Left lobe of liver (tissue), 2 donors: ENCODE measurements at regions not wholly inside any gene's neighbourhood (a gene's known extent, or its start where the extent isn't known, plus 50 kb on each side); places are given as distances from the start of the nearest gene placed in this dataset.

Experiments
- ATAC-seq: fragments of 200-7000 bp; cut with Tn5 transposase; one replicate; pipeline ENCODE4 v1.9.1; 2020; ENCODE audit warnings: mild to moderate bottlenecking, moderate library complexity
- DNase-seq: peaks from one replicate; pipeline ENCODE4 v3.0.0-alpha.2; 2020; ENCODE audit warnings: low spot score
- donor health status: DM: no; HTN: no; CAD: no; lungs with moderate emphysema.
- donor health status: DM: no; HTN: yes; CAD: no.

GRCh38 chr1:106889583-106889982 is 166.9 kb upstream of the PRMT6 start:
- DNase-seq = no peak
- ATAC-seq = no peak

GRCh38 chr1:106897976-106898375 is 158.5 kb upstream of the PRMT6 start:
- ATAC-seq = no peak
- no peak for DNase-seq

GRCh38 chr1:106899644-106900043 is 156.8 kb upstream of the PRMT6 start:
- DNase-seq = no peak
- no peak for ATAC-seq

DNA sequence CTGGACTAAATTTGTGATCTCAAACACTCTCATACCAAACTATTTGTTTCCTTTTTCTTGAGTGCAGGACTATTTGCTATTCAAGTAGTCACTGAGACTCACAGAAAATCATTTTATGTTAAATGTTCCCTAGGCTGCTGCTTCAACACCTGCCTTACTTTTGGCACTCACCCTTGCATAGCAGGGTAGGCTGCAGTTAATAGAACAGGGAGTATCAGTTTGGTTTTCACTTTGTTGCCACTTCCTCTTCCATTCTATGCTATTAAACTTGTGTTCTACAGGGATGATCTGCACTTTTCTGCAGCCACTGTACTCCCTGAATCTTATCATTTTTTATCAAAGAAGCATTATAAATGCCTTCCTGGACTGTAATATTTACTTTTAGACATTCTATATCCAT is 148.7 kb upstream of the PRMT6 start:
- no peak for DNase-seq
- no peak for ATAC-seq

DNA sequence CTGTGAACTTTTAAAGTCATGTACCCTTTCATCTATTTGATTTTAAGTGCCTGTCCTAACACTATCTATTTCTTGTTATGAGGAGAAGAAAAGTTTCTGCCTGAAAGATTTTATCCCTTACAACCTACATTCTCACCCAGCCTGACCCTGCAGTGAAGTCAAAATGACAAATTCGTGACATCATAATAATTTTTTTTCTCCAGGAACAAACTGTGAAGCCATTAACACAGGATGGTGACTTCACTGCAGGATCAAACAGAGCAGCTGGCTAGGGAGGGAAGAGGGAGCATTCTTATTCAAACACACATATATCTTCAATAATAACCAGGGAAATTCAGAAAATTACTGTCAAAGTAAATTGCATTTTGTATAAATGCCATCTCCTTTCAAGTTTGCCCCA is 147.8 kb upstream of the PRMT6 start:
- no peak for ATAC-seq
- DNase-seq = no peak

GRCh38 chr1:106910798-106911197 is 145.7 kb upstream of the PRMT6 start:
- no peak for ATAC-seq
- DNase-seq = no peak

GRCh38 chr1:106912131-106912530 is 144.3 kb upstream of the PRMT6 start:
- DNase-seq (no peak), ATAC-seq (no peak)

DNA sequence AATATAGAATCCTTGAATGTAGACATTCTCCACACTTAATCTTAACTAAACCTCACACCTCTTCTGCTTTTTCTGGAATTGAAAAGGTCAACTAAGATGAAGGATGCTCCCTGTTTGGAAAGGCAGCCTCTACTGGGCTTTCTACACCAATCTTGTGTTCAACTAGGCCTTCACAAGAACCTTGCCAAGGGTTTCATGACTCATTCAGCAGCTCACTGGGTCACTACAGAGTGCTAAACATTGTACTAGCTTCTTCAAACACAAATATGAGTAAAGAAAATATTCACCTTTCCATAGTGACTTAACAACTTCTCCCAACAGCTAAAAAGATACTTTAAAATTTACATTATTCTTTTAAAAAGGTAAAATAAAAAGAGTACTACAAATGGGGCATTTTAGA is 135.3 kb upstream of the PRMT6 start:
- DNase-seq (no peak), ATAC-seq (no peak)

DNA sequence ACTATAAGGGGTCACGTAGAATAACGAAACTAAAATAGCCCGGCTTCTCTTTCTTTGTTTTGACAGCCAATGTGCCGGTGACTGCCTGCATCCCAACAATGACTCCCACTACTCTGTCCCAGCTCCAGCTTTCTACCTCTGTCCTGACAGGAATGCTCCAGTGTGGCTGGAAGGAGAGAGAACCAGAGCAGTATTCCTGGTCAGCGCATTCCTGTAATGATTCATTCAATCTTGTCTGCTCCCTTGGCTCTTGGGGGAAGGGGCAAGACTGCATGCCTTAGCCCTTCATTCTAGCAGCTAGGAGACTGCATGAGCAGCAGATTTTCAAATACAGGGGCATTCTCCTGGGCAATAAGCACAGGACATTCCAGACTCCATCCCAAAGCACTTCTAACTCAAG is 132.1 kb upstream of the PRMT6 start:
- no peak for ATAC-seq
- no peak for DNase-seq

DNA sequence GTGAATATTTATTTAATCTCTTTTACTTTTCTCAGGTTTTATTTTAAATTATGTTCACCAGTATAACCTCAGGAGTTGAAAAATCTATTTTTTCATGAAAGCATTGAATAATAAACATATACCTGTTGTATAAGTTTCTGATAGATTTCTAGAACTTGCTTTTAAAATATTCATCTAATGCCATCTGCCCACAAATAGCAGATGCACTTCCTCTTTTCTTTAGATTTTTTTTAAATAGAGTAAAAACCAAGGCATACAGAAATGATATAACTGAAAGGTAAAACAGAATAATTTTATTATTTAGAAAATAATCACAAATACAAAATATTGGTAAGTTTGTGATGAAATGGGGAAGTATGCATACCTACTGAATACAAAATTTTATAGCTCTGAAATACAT is 130.7 kb upstream of the PRMT6 start:
- no peak for ATAC-seq
- no peak for DNase-seq

GRCh38 chr1:106926803-106927582 is 129.5 kb upstream of the PRMT6 start:
- no peak for ATAC-seq

GRCh38 chr1:106937104-106937503 is 119.4 kb upstream of the PRMT6 start:
- DNase-seq (no peak), ATAC-seq (no peak)

More at GRCh38 chr1:106926803-106927582, 129.5 kb upstream of the PRMT6 start:
- no peak for DNase-seq

DNA sequence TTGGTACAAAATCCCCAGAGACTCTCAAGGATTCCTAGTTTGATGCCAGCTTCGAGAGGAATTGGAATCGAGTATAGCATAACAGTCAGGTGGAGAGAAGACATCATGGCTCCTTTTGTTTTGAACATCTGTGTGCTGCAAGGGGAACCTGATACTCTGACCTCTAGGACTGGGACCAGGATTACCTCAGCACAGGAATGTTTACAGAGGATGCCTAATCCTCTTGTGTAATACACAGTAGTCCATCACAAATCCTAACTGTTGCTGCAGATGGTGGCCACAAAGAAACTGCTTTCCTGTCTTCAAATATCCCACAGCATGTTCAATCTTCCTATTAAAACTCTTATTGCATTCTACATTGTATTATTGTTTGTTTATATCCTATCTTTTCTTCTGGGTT is 111.8 kb upstream of the PRMT6 start:
- ATAC-seq = peak; percentile 61
- DNase-seq = no peak

DNA sequence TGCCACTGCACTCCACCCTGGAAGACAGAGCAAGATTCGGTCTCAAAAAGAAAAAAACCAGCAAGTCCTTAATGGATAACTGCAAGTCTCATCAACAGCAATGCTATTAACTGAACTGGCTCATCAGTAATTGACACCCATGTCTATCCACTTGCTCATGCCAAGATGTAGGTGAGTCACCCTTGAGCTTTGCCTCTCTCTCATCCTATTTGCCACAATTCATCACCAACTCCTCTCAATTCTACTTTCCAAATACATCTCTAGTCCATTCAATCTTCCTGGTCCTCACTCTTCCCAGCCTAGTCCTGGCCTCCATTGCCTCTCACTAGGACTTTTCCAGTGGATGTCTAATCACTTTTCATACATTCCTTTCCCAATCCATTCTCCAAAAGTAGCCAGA is 103.7 kb upstream of the PRMT6 start:
- DNase-seq (no peak), ATAC-seq (no peak)

GRCh38 chr1:106954661-106955229 is 101.7 kb upstream of the PRMT6 start:
- DNase-seq (no peak), ATAC-seq (no peak)

DNA sequence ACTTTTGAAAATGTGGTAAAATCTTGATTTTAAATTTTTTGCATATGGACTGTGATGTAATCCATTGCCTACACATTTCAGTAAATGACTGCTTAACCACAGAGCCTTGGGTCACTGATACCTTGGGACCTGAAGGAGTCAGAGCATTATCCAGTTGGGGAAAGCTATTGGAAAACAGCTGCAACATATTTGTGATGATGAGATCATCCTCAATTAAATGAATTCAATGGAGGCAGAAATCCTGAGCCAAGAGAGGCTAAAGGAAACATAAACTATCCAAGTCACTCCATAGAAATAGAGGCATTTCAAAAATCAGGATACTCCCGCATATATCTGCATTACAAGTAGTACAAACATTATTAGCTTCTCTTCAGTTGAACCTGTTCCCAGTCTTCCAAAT is 99.8 kb upstream of the PRMT6 start:
- ATAC-seq = no peak
- DNase-seq = no peak

DNA sequence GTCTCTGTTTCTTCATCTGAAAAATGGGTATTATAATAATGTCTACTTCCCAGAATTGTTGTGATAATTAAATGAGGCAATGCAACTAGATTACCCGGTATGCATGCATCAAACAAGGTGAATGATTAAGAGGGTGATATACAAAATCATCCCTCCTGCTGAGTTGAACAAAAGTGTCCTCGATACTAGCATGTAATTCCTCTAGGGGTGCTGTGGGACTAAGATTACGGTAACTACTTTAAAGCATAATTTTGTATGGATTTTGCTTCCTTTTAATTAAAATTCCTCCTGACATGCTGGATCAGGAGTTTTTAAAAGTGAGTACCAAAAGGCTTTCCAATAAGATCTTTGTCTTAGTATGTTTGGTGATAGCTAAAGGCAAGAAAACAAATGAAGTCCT is 98.7 kb upstream of the PRMT6 start:
- no peak for ATAC-seq
- DNase-seq = no peak

- ATAC-seq (no peak), DNase-seq (no peak)
Measured at GRCh38 chr1:106960412-106960811, 96.1 kb upstream of the PRMT6 start.

DNA sequence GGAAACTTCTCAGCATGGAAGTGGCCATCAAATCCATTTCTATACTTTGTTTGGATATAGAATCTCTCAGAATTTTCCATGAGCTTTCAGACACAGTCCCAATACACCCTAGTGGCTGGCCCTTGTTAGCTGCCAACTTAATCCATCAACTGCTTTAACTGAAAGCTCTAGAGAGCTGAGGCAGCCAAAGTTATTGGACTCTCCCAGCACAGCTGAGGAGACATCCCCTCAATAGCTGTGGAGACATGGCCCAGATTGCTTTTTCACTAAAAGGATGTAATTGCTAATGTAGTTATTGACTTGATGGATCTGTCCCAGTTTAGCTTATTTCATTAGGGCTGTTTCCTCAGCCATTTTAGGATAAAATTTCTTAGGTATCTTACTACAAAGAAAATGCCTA is 94.8 kb upstream of the PRMT6 start:
- DNase-seq (no peak), ATAC-seq (no peak)

DNA sequence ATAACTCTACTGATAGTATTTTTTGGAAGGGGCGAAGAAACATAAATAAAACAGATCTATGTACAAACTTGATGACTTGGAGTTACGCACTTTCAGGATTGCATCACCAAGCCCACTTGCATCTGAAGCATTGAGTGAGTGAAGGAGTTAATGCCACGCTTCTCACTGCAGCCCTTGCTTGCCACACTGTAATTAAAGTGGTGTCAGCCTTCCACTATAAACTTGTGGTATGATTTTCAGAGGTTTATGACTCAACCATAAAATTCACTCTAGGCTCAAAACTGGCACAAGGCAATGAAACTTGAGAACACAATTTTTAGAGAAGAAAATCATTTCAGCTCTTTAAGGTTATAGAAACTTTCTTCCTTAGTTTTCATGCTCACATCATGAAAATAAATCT is 93.9 kb upstream of the PRMT6 start:
- ATAC-seq = no peak
- no peak for DNase-seq

- DNase-seq = no peak
- ATAC-seq = no peak
Measured at GRCh38 chr1:106964495-106964894, 92.0 kb upstream of the PRMT6 start.

GRCh38 chr1:106968644-106969043 is 87.8 kb upstream of the PRMT6 start:
- DNase-seq (no peak), ATAC-seq (no peak)

DNA sequence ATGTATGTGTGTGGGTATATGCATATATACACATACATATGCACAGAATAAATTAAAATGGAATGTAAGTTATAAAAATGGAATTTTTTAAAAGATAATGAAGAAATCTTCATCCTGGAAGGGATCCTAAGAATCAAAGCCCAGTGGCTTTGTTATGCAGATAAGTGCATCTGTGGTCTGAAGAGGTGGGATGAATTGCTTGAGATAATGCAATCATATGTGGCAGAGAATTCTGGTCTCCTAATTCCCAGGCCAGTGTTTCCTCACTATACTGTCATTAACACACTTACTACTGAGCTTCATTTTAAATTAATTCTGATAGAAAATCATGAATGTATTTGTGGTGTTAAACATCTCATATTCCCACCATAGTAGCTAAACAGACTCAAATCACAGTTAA is 86.7 kb upstream of the PRMT6 start:
- ATAC-seq (no peak), DNase-seq (no peak)
